Germinal center (tissue), 1 donor: ENCODE measurements at regions not wholly inside any gene's neighbourhood (a gene's known extent, or its start where the extent isn't known, plus 50 kb on each side); places are given as distances from the start of the nearest gene placed in this dataset.

Experiments used
- DNase-seq: peaks from one replicate; pipeline ENCODE4 v3.0.0; 2012; ENCODE audit warnings: mixed read lengths, low spot score

DNA sequence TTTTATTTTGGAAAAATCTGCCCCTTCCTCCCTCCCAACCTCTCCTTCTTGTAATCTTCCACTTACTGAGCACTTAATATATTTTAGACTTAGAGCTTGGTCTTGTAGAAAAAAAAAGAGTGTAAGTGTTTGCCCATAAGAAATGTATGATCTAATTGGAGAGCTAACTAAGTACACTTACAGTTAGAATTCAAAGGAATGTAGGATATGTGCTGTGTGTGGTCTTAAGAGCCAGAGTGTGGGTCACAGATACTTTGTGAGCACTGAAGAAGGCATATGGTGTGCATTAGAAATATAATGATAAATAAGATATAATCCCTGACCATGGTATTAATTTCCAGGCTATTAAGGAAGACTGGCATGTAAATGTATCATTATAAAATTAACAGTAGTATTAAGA lies 91.8 kb upstream of the ZNF521 start:
- no peak for DNase-seq

DNA sequence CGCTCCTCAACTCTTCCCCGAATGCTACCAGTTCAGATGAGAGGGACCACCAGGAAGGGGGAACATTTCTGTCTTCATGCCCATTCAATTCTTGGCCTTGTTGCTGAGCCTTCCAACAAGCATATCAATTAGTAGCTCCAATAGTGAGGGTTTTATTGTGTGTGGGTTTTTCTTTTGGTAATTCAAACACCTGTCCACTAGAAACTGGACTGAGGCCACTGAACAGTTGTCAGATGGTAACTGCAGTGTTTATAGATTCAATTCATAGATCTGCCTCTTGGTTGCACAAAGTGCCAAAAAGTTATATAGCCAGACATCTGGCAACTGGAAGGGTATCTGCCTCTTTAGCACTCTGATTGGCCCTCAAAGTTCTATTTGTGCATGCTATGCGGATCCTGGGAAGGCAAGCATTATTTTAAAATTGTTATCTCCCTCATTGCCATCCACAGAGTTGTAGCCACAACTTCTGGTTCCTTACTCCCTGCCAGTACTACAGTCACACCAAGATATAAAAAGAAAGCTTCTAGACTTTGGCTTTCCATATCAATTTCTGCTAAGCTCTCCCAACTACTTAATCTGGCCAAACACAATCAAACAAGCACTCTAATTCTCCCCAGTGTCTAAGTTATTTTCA lies 83.3 kb upstream of the ZNF521 start:
- no peak for DNase-seq

DNA sequence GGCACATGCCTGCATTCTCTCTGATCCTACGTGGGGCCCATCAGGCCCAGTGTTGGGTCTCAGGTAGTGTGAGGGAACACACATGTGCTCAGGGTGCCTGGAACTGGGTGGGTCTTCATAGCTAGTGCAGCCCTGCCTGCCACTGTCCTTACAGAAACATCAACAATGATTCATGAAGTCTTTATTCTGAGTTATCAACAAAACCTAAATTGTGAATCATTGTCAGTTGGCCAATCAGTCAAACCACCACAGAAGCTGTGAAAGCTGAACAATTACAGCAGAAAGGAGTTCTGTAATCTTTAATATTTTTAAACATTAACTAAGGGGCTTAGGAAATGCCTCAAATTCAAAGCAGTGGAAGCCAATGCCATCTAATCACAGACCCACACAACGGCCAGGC lies 82.8 kb upstream of the ZNF521 start:
- no peak for DNase-seq

DNA sequence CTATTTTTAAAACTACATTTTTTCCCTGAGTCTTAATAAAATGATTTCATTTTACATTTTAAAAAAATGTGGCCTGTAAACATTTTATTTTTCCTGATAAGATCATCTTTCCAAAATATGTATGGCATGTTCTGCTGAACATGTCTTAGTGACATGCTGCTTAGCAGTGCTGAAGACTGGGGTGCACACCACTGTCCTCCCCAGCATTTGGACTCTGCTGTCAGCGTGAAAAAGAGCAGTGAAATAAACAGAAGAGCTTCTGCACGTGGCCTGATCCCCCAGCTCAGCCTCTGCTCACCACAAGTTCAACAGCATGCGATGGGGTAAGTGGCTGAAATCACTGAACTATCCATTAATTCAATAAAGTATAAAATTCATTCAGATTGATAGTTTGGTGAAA lies 81.6 kb upstream of the ZNF521 start:
- DNase-seq = no peak

DNA sequence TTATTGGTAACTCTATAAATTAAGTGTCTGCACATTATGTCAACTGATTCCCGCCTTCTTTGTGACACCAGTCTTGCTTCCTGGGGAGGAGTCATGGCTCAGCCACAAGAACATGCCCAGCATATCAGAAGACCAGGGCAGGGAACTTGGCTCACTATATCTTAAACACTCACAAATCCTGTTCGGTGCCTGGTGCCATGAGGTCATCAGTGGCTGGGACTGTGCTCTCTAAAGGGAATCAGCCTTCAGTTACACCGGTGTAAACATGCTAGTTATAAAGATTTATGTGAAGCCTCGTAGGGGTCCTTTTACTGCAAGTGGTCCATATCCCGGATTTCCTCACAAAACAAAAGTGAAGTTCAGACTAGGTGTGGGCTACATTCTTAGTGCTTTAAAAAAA lies 73.1 kb upstream of the ZNF521 start:
- no peak for DNase-seq

DNA sequence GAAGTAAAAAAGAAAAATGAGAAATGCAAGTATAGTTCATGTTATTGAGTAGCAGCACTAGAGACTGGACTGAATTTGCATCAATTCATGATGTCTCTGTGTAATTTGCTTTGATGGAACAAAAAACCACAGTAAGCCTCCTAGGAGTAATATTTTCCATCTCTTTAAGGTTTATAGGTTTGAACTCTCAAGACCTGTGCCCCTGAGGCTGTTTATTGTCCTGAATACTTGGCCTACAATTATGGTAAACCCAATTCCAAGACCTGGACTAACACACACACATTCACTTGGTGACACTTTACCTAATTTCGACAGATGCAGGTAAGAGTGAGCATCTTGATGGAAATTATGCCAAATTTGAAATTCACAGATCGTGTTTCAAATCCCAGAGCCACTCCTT lies 71.8 kb upstream of the ZNF521 start:
- no peak for DNase-seq

DNA sequence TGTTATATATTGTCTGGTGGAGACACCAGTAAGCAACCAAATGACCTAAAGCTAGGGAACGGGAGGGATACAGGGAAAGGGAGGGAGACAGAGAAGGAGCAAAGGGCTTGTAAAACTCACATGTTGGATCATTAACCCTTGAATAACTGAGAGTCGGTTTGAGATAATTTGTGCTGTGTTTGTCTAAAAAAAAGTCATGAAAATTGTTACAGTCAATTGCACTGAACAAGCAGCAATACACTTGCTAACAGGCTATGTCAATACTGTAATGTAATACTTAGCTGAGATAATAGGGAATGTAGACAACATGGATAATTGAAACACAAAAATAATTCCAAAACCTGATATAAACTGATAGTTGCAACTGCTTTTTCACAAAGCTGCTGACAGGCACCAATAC lies 71.3 kb upstream of the ZNF521 start:
- no peak for DNase-seq

DNA sequence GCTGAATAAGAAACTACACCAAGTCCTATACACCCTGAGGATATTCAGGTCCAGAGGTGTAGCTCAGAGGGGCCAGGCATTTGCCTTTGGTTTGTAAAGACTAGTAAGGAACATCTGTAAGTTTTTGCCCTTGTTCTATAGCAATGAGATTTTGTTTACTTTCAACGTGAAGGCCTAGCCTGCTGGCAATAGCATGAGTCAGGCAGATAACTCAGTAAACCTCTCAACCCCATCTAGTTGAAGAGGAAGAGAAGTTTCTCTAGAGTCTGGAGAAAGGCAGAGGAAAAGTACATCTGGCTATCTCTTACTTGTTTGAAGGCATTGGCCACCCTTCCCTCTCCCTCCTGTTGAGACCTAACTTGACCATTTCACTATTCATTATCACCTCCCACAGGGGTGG lies 70.3 kb upstream of the ZNF521 start:
- DNase-seq = no peak

DNA sequence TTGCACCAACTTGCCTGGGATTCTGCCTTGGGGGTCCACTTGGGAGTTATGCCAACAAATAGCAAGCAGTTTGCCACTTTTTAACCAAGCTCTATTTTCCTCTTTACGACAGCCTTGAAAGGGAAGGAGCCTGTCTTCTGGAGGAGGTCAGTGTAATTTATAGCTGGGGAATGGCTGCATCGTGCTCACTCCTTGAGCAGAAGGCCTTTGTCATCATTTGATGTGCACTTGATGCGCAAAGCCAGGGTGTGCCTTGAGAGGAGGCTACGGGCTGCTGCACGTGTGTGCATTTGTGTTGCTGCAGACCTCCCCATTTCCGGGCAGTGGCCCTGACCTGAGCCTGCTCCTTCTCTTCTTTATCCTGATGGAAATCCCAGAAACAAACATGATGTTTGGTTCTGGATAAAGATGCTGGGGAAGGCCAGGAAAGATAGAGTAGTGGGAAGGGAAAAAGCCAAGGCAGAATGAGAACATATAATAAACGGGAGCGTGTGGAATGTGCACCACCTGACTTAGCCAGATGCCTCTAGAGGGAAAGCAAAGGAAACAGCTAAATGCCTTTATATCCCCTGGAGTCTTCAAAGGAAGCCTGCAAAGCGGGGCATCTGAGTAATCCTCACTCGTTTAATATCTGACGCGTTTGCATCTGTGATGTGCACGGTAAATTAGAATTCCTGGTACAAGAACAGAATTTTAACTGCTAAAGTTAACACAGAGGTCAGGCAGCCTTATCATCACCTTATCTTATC lies 68.3 kb upstream of the ZNF521 start:
- no peak for DNase-seq

DNA sequence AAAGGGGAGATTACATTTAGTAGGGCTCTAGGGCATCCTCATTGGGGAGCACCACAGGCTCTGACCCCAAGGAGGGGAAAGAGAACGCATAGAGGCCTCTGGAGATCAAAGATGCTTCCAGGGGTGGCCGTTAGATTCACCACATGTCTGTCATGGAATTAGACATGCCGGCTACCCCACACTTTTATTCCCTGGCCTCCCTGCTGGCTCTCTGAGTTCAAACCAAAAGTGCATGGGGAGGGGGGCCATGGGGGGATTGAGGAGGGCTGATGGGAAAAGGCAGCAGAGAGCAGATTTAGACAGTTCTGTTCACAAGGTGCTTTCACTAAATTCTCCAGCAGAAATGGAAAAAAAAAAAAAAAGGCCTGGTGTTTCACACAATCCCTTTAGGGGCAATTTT lies 64.4 kb upstream of the ZNF521 start:
- no peak for DNase-seq

DNA sequence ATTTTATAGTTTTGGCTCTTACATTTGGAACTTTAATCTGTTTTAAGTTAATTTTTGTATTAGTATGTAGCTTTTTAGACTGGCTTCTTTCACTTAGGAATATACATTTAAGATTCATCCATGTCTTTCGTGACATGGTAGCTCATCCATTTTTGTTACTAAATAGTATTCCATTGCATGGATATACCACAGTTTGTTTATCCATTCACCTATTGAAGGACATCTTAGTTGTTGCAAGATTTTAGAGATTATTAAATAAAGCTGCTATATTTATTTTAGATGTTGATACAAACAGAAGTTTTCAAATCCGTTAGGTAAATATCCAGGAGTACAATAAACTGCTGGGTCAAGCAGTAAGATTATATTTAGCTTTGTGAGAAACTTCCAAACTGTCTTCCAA lies 58.0 kb upstream of the ZNF521 start:
- DNase-seq = no peak

DNA sequence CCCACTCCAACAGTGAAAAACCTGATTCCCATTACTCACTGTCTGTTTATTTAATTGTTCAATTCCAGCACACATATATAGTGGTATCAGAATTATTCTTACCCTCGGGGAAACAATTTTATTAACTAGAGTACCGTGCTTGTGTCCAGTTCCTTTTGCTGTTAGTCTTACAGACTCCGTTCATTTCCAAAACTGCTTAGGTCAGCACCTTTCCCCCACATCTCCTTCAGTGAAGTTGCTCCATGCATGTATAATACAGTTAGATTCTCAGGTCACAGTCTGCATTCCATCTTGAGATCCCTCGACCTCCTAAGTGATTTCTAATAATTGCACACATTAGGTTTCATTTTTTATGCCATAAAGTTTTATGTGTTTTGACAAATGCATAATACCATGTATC lies 56.3 kb upstream of the ZNF521 start:
- no peak for DNase-seq
